SK-N-SH (cell line): ENCODE measurements at regions not wholly inside any gene's neighbourhood (a gene's known extent, or its start where the extent isn't known, plus 50 kb on each side); places are given as distances from the start of the nearest gene placed in this dataset.

Source experiments
- CTCF ChIA-PET: fragments of 300-600, 350-600 bp; formaldehyde crosslinking; extraction: SDS; loops from one replicate; lab custom pipeline; 2021; lab: Yijun Ruan, JAX
- POLR2A ChIA-PET: fragments of 350-600 bp; sonication (Branson Sonifier 250); formaldehyde crosslinking; extraction: SDS; loops from one replicate; lab custom pipeline; 2020; ENCODE audit warnings: antibody characterized with exemption, inconsistent platforms; lab: Yijun Ruan, JAX
- DNase-seq: peaks from one replicate; pipeline ENCODE4 v3.0.0; 2012
- H2AFZ ChIP-seq: fragments of 200-600 bp; sonication (generic); 2 replicates; pipeline ENCODE4 v1.8.1; 2016; ENCODE audit warnings: antibody characterized with exemption, mild to moderate bottlenecking, low read depth
- H3F3A ChIP-seq: fragments of 200-600 bp; sonication (generic); replicated peaks from 2 replicates; pipeline ENCODE3; 2016; ENCODE audit warnings: antibody characterized with exemption, mild to moderate bottlenecking; ENCODE audit not compliant: insufficient read depth
- H3K27ac ChIP-seq, 2 experiments: fragments of 200-500 bp in 1 of 2; fragments of 200-600 bp in 1 of 2; sonication (Bioruptor generic) in 1 of 2; sonication (generic), shearing (Covaris generic) in 1 of 2; 2 replicates each; pipeline versions ENCODE4 v1.5.1 to v1.6.1; 2014 to 2016; ENCODE audit warnings: low read depth in 2 of 2, inconsistent platforms in 1 of 2, low read length in 1 of 2, mild to moderate bottlenecking in 1 of 2, mixed read lengths in 1 of 2
- H3K27me3 ChIP-seq: fragments of 200-600 bp; sonication (generic), shearing (Covaris generic); 2 replicates; pipeline ENCODE4 v1.6.1; 2016; ENCODE audit warnings: mixed run types; ENCODE audit not compliant: insufficient read depth
- H3K36me3 ChIP-seq, 2 experiments: fragments of 200-500 bp in 1 of 2; fragments of 200-600 bp in 1 of 2; sonication (Bioruptor generic) in 1 of 2; sonication (generic) in 1 of 2; replicated peaks in 1 of 2; 2 replicates each; pipeline versions ENCODE3 to v1.5.1; 2014 to 2016; ENCODE audit warnings: low read length in 1 of 2, mild to moderate bottlenecking in 1 of 2; ENCODE audit not compliant: insufficient read depth in 2 of 2, control insufficient read depth in 1 of 2
- H3K4me1 ChIP-seq, 2 experiments: fragments of 200-500 bp in 1 of 2; fragments of 200-600 bp in 1 of 2; sonication (Bioruptor generic) in 1 of 2; sonication (generic), shearing (Covaris generic) in 1 of 2; 2 replicates each; pipeline versions ENCODE4 v1.5.1 to v1.6.1; 2014 to 2016; ENCODE audit warnings: low read depth in 1 of 2, low read length in 1 of 2, mixed run types in 1 of 2; ENCODE audit not compliant: insufficient read depth in 2 of 2, control insufficient read depth in 1 of 2
- H3K4me2 ChIP-seq: fragments of 200-600 bp; sonication (generic), shearing (Covaris generic); 2 replicates; pipeline ENCODE4 v1.6.1; 2017; ENCODE audit warnings: mixed run types
- H3K4me3 ChIP-seq, 2 experiments: fragments of 200-500 bp in 1 of 2; fragments of 200-600 bp in 1 of 2; sonication (Bioruptor generic) in 1 of 2; sonication (generic), shearing (Covaris generic) in 1 of 2; 2 replicates each; pipeline versions ENCODE4 v1.5.1 to v1.8.1; 2014 to 2016; ENCODE audit warnings: low read depth in 2 of 2, inconsistent platforms in 1 of 2, low read length in 1 of 2, mild to moderate bottlenecking in 1 of 2, mixed read lengths in 1 of 2, moderate library complexity in 1 of 2
- H3K79me2 ChIP-seq: fragments of 200-600 bp; sonication (generic); 2 replicates; pipeline ENCODE4 v1.8.1; 2017; ENCODE audit warnings: mild to moderate bottlenecking; ENCODE audit not compliant: insufficient read depth
- H3K9ac ChIP-seq: fragments of 200-600 bp; sonication (generic); 2 replicates; pipeline ENCODE4 v1.6.1; 2017; ENCODE audit warnings: mixed run types
- H3K9me2 ChIP-seq: fragments of 200-600 bp; sonication (generic); 2 replicates; pipeline ENCODE4 v1.6.1; 2017; ENCODE audit warnings: mixed run types
- H3K9me3 ChIP-seq: fragments of 200-600 bp; sonication (generic); 2 replicates; pipeline ENCODE4 v1.6.1; 2017; ENCODE audit warnings: mixed run types, mild to moderate bottlenecking, moderate library complexity
- H4K20me1 ChIP-seq: fragments of 200-600 bp; sonication (generic); 2 replicates; pipeline ENCODE4 v1.6.1; 2017; ENCODE audit warnings: mild to moderate bottlenecking, mixed run types; ENCODE audit not compliant: insufficient read depth
- CHD2 ChIP-seq: fragments of 150-350 bp; IDR thresholded peaks from 2 replicates; pipeline ENCODE4 v1.6.1; 2018; ENCODE audit warnings: low read length; ENCODE audit not compliant: partially characterized antibody
- ELF1 ChIP-seq: IDR thresholded peaks from 2 replicates; pipeline ENCODE4 v1.4.0; 2012
- FOSL2 ChIP-seq: IDR thresholded peaks from 2 replicates; pipeline ENCODE4 v1.4.0; 2012; ENCODE audit warnings: low read depth, mild to moderate bottlenecking, moderate library complexity, borderline replicate concordance
- GABPA ChIP-seq: IDR thresholded peaks from 2 replicates; pipeline ENCODE4 v1.4.0; 2012; ENCODE audit warnings: low read depth, mild to moderate bottlenecking
- JUND ChIP-seq: IDR thresholded peaks from 2 replicates; pipeline ENCODE4 v1.4.0; 2012
- MEF2A ChIP-seq: IDR thresholded peaks from 2 replicates; pipeline ENCODE4 v1.4.0; 2012; ENCODE audit warnings: low read depth, borderline replicate concordance
- MXI1 ChIP-seq: IDR thresholded peaks from 2 replicates; pipeline ENCODE4 v1.6.1; 2012; ENCODE audit warnings: mild to moderate bottlenecking, low read depth, low read length, improper control_type of control experiment
- NRF1 ChIP-seq: IDR thresholded peaks from 2 replicates; pipeline ENCODE4 v1.6.1; 2012; ENCODE audit warnings: low read depth, mild to moderate bottlenecking, low read length
- POLR2AphosphoS5 ChIP-seq: IDR thresholded peaks from 2 replicates; pipeline ENCODE4 v1.6.1; 2012; ENCODE audit warnings: low read depth, low read length
- RAD21 ChIP-seq: IDR thresholded peaks from 2 replicates; pipeline ENCODE4 v1.6.1; 2012; ENCODE audit warnings: mild to moderate bottlenecking, low read length
- RXRA ChIP-seq: IDR thresholded peaks from 2 replicates; pipeline ENCODE4 v1.4.0; 2012; ENCODE audit warnings: low read depth, mild to moderate bottlenecking, borderline replicate concordance
- SIN3A ChIP-seq: IDR thresholded peaks from 2 replicates; pipeline ENCODE4 v1.6.1; 2012; ENCODE audit warnings: low read depth, mild to moderate bottlenecking, low read length, moderate library complexity, borderline replicate concordance
- SMC3 ChIP-seq: IDR thresholded peaks from 2 replicates; pipeline ENCODE4 v1.6.1; 2012; ENCODE audit warnings: low read depth, low read length, improper control_type of control experiment
- TEAD4 ChIP-seq: IDR thresholded peaks from 2 replicates; pipeline ENCODE4 v1.4.0; 2012; ENCODE audit warnings: mild to moderate bottlenecking, borderline replicate concordance; ENCODE audit not compliant: insufficient read depth
- YY1 ChIP-seq: IDR thresholded peaks from 2 replicates; pipeline ENCODE4 v1.4.0; 2012; ENCODE audit warnings: low read depth, mild to moderate bottlenecking
- WGBS: methylation state at CpG from one replicate; pipeline ENCODE4 v1.1.6; 2017; ENCODE audit warnings: low lambda C conversion rate; 5-methylcytosine and 5-hydroxymethylcytosine counted together
- TF ChIP-seq, protein P1 (sequence below): IDR thresholded peaks from 2 replicates; pipeline ENCODE4 v1.4.0; 2012; ENCODE audit warnings: low read depth, borderline replicate concordance
- TF ChIP-seq, protein P2 (sequence below): fragments of 200-600 bp; sonication (generic); IDR thresholded peaks from 2 replicates; pipeline ENCODE4 v1.6.1; 2017; ENCODE audit warnings: antibody characterized with exemption, mild to moderate bottlenecking, moderate library complexity
- TF ChIP-seq, protein P3 (sequence below): fragments of 150-350 bp; IDR thresholded peaks from 2 replicates; pipeline ENCODE4 v1.6.1; 2016; ENCODE audit warnings: mild to moderate bottlenecking, low read depth, low read length
- TF ChIP-seq, protein P4 (sequence below): IDR thresholded peaks from 2 replicates; pipeline ENCODE4 v1.4.0; 2012; ENCODE audit warnings: low read depth, borderline replicate concordance

DNA sequence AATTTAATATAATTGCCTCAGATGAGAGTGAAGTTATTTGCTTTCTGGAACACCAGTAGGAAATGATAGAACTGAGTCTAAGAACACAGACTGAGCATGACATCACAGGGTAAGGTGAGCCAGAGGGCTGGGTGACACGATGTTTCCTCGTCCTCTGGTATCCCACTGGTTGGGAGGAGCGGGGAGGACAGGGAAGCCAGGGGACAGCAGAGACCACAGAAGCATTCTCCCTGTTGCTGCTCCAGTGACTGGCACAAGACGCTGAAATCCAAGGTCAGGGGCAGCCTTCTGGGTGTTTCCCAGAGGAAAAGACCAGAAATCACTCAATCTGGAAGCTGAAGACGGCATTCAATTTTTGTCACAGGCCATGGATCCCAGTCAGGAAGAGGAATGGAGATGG lies 363.4 kb upstream of the SOX11 start:
- Histone ChIP-seq H3K4me3 (no peak overlapping the region), H4K20me1 (no peaks in the 10 kb centered on the region), H3K36me3 (no peaks in the 10 kb centered on the region), H3K4me2 (no peak overlapping the region), H2AFZ (no peak overlapping the region), H3K79me2 (no peaks in the 10 kb centered on the region), H3K9me2 (no peaks in the 10 kb centered on the region), H3K27ac (no peak overlapping the region), H3K9ac (no peak overlapping the region), H3K27me3 (no peaks in the 10 kb centered on the region), H3K9me3 (no peaks in the 10 kb centered on the region; the same call in 1 of the 2 replicates), H3K4me1 (no peaks in the 10 kb centered on the region; a peak in 1 of 4 replicates), H3F3A (no peaks in the 10 kb centered on the region)
- TF ChIP-seq MEF2A, result no peak
- TF ChIP-seq TEAD4, result no peak
- TF ChIP-seq CHD2, result no peak
- TF ChIP-seq, protein P1, sequence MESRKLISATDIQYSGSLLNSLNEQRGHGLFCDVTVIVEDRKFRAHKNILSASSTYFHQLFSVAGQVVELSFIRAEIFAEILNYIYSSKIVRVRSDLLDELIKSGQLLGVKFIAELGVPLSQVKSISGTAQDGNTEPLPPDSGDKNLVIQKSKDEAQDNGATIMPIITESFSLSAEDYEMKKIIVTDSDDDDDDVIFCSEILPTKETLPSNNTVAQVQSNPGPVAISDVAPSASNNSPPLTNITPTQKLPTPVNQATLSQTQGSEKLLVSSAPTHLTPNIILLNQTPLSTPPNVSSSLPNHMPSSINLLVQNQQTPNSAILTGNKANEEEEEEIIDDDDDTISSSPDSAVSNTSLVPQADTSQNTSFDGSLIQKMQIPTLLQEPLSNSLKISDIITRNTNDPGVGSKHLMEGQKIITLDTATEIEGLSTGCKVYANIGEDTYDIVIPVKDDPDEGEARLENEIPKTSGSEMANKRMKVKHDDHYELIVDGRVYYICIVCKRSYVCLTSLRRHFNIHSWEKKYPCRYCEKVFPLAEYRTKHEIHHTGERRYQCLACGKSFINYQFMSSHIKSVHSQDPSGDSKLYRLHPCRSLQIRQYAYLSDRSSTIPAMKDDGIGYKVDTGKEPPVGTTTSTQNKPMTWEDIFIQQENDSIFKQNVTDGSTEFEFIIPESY, result no peak
- no peak for TF ChIP-seq MXI1
- no peak for TF ChIP-seq YY1
- ChIA-PET POLR2A (no interaction called here), CTCF (no interaction called here)
- WGBS, result 27% methylated on average over 5 of the region's 5 CpGs
- no peak for DNase-seq

DNA sequence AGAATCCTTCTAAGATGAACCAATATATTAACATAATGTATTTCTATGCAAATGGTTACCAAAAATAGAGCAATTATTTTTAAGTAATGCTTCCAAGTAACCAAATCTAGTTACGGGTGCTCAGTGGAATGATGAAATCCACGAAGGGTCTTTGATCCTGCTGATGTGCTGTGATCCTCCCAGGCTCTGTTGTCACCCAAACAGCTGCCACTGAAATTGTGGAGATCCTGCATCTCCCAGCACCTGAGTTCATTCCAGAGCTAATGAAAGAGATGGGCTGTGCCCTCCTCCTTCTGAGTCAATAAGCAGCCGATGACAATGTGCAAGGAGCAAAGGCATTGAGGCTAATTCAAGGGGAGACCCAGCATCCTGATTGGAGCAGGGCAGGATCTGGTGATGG lies 362.4 kb upstream of the SOX11 start:
- Histone ChIP-seq H3K36me3 (no peaks in the 10 kb centered on the region), H3K27me3 (no peaks in the 10 kb centered on the region), H3F3A (no peaks in the 10 kb centered on the region), H3K27ac (no peak overlapping the region), H4K20me1 (no peaks in the 10 kb centered on the region), H2AFZ (no peak overlapping the region), H3K9ac (no peak overlapping the region), H3K4me1 (no peaks in the 10 kb centered on the region; a peak in 1 of 4 replicates), H3K4me2 (no peak overlapping the region), H3K9me3 (no peaks in the 10 kb centered on the region; the same call in 1 of the 2 replicates), H3K79me2 (no peaks in the 10 kb centered on the region), H3K4me3 (no peak overlapping the region), H3K9me2 (no peaks in the 10 kb centered on the region)
- ChIA-PET CTCF (no interaction called here), POLR2A (no interaction called here)
- whole genome bisulfite sequencing, result 37% methylated on average over 3 of the region's 3 CpGs
- TF ChIP-seq SIN3A (no peak), RXRA (no peak), ELF1 (no peak), POLR2AphosphoS5 (no peak), YY1 (no peak), FOSL2 (no peak), JUND (no peak), MEF2A (no peak), TEAD4 (no peak), SMC3 (no peak), GABPA (no peak), NRF1 (no peak), CHD2 (no peak), RAD21 (no peak)
- TF ChIP-seq, protein P2, sequence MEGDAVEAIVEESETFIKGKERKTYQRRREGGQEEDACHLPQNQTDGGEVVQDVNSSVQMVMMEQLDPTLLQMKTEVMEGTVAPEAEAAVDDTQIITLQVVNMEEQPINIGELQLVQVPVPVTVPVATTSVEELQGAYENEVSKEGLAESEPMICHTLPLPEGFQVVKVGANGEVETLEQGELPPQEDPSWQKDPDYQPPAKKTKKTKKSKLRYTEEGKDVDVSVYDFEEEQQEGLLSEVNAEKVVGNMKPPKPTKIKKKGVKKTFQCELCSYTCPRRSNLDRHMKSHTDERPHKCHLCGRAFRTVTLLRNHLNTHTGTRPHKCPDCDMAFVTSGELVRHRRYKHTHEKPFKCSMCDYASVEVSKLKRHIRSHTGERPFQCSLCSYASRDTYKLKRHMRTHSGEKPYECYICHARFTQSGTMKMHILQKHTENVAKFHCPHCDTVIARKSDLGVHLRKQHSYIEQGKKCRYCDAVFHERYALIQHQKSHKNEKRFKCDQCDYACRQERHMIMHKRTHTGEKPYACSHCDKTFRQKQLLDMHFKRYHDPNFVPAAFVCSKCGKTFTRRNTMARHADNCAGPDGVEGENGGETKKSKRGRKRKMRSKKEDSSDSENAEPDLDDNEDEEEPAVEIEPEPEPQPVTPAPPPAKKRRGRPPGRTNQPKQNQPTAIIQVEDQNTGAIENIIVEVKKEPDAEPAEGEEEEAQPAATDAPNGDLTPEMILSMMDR, result no peak
- TF ChIP-seq, protein P3, sequence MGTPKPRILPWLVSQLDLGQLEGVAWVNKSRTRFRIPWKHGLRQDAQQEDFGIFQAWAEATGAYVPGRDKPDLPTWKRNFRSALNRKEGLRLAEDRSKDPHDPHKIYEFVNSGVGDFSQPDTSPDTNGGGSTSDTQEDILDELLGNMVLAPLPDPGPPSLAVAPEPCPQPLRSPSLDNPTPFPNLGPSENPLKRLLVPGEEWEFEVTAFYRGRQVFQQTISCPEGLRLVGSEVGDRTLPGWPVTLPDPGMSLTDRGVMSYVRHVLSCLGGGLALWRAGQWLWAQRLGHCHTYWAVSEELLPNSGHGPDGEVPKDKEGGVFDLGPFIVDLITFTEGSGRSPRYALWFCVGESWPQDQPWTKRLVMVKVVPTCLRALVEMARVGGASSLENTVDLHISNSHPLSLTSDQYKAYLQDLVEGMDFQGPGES, result no peak
- TF ChIP-seq, protein P4, sequence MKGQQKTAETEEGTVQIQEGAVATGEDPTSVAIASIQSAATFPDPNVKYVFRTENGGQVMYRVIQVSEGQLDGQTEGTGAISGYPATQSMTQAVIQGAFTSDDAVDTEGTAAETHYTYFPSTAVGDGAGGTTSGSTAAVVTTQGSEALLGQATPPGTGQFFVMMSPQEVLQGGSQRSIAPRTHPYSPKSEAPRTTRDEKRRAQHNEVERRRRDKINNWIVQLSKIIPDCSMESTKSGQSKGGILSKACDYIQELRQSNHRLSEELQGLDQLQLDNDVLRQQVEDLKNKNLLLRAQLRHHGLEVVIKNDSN, result no peak
- no peak for DNase-seq
